HEK293 (cell line): ENCODE measurements at regions not wholly inside any gene's neighbourhood (a gene's known extent, or its start where the extent isn't known, plus 50 kb on each side); places are given as distances from the start of the nearest gene placed in this dataset.

ENCODE experiments used
- CTCF ChIA-PET: fragments of 350-600 bp; formaldehyde crosslinking; extraction: SDS; loops from one replicate; lab custom pipeline; 2021; ENCODE audit warnings: antibody characterized with exemption; lab: Yijun Ruan, JAX
- POLR2A ChIA-PET: fragments of 300-600 bp; formaldehyde crosslinking; extraction: SDS; loops from one replicate; lab custom pipeline; 2020; ENCODE audit warnings: antibody characterized with exemption, inconsistent platforms; lab: Yijun Ruan, JAX
- H3K27ac ChIP-seq: fragments of 200-500 bp; sonication (Bioruptor generic); 2 replicates; pipeline ENCODE4 v1.5.1; 2014; ENCODE audit warnings: low read depth, low read length, control low read depth, inconsistent platforms; ENCODE audit errors: extremely low read depth
- H3K36me3 ChIP-seq, 2 experiments: fragments of 200-500 bp in 1 of 2; sonication (Bioruptor generic) in 1 of 2; 1 replicate in 1 of 2; 2 replicates in 1 of 2; pipeline ENCODE4 v1.5.1; 2014 to 2017; ENCODE audit warnings: inconsistent platforms in 2 of 2, low read length in 2 of 2; ENCODE audit not compliant: control insufficient read depth in 2 of 2, insufficient read depth in 1 of 2
- H3K4me1 ChIP-seq: fragments of 200-500 bp; sonication (Bioruptor generic); 2 replicates; pipeline ENCODE4 v1.5.1; 2014; ENCODE audit warnings: mild to moderate bottlenecking, low read length, inconsistent platforms; ENCODE audit not compliant: control insufficient read depth, insufficient read depth
- H3K4me3 ChIP-seq: 2 replicates; pipeline ENCODE4 v1.5.1; 2011; ENCODE audit warnings: low read depth, mild to moderate bottlenecking, control low read depth, low read length, moderate library complexity
- H3K9me3 ChIP-seq: fragments of 200-500 bp; sonication (Bioruptor generic); 2 replicates; pipeline ENCODE4 v1.5.1; 2014; ENCODE audit warnings: low read depth, low read length, inconsistent platforms; ENCODE audit not compliant: control insufficient read depth, insufficient read depth
- ATF2 ChIP-seq: fragments of 450-650 bp; formaldehyde crosslinking; IDR thresholded peaks from 2 replicates; pipeline ENCODE4 v1.5.1; 2016; ENCODE audit warnings: missing biosample characterization, missing genetic modification characterization, low read depth
- HIC1 ChIP-seq: fragments of 450-650 bp; formaldehyde crosslinking; IDR thresholded peaks from 2 replicates; pipeline ENCODE4 v1.5.1; 2016; ENCODE audit warnings: missing biosample characterization, missing genetic modification characterization
- PRDM2 ChIP-seq: fragments of 450-650 bp; formaldehyde crosslinking; IDR thresholded peaks from 2 replicates; pipeline ENCODE4 v1.5.1; 2016; ENCODE audit warnings: missing biosample characterization, missing genetic modification characterization, borderline replicate concordance
- SP3 ChIP-seq: fragments of 450-650 bp; formaldehyde crosslinking; IDR thresholded peaks from 2 replicates; pipeline ENCODE4 v1.5.1; 2016; ENCODE audit warnings: missing biosample characterization, missing genetic modification characterization
- YY2 ChIP-seq: fragments of 450-650 bp; formaldehyde crosslinking; IDR thresholded peaks from 2 replicates; pipeline ENCODE4 v1.5.1; 2016; ENCODE audit warnings: missing biosample characterization, missing genetic modification characterization
- ZBTB11 ChIP-seq: fragments of 450-650 bp; formaldehyde crosslinking; conservative IDR thresholded peaks from 2 replicates; pipeline ENCODE4 v1.5.1; 2016; ENCODE audit warnings: low read depth, missing biosample characterization, missing genetic modification characterization
- ZNF114 ChIP-seq: fragments of 450-650 bp; formaldehyde crosslinking; IDR thresholded peaks from 2 replicates; pipeline ENCODE4 v1.5.0; 2017; ENCODE audit warnings: missing biosample characterization, missing genetic modification characterization
- ZNF19 ChIP-seq: fragments of 450-650 bp; formaldehyde crosslinking; IDR thresholded peaks from 2 replicates; pipeline ENCODE4; 2016; ENCODE audit warnings: missing biosample characterization, missing genetic modification characterization, low read depth
- ZNF221 ChIP-seq: fragments of 450-650 bp; formaldehyde crosslinking; IDR thresholded peaks from 2 replicates; pipeline ENCODE4 v1.5.1; 2017; ENCODE audit warnings: missing biosample characterization, missing genetic modification characterization, borderline replicate concordance
- ZNF23 ChIP-seq: fragments of 450-650 bp; formaldehyde crosslinking; IDR thresholded peaks from 2 replicates; pipeline ENCODE4 v1.5.1; 2016; ENCODE audit warnings: missing biosample characterization, missing genetic modification characterization, borderline replicate concordance
- ZNF26 ChIP-seq: fragments of 450-650 bp; formaldehyde crosslinking; IDR thresholded peaks from 2 replicates; pipeline ENCODE4 v1.5.1; 2016; ENCODE audit warnings: missing biosample characterization, missing genetic modification characterization
- ZNF311 ChIP-seq: fragments of 450-650 bp; formaldehyde crosslinking; IDR thresholded peaks from 2 replicates; pipeline ENCODE4 v1.5.1; 2017; ENCODE audit warnings: missing biosample characterization, missing genetic modification characterization, borderline replicate concordance
- ZNF560 ChIP-seq: fragments of 450-650 bp; formaldehyde crosslinking; IDR thresholded peaks from 2 replicates; pipeline ENCODE4 v1.5.1; 2017; ENCODE audit warnings: missing biosample characterization, missing genetic modification characterization, borderline replicate concordance
- ZNF645 ChIP-seq: fragments of 450-650 bp; formaldehyde crosslinking; IDR thresholded peaks from 2 replicates; pipeline ENCODE4; 2016; ENCODE audit warnings: missing biosample characterization, missing genetic modification characterization
- ZSCAN23 ChIP-seq: fragments of 450-650 bp; formaldehyde crosslinking; IDR thresholded peaks from 2 replicates; pipeline ENCODE4 v1.5.1; 2016; ENCODE audit warnings: missing biosample characterization, missing genetic modification characterization

- H3K4me3 ChIP-seq = no peak overlapping the region
- CTCF ChIA-PET = interaction anchor here (0.6 to 3.6 kb wide), 8 partner anchors 17 to 1753 kb away, joined by 3 to 25 read pairs (median 3); no protein-coding TSS in a partner anchor
- POLR2A ChIA-PET = no interaction called here
- H3K9me3 ChIP-seq = no peaks in the 10 kb centered on the region
- H3K4me1 ChIP-seq = no peaks in the 10 kb centered on the region
- no peak for TF ChIP-seq ZNF19 (tag by site-specific recombination)
- TF ChIP-seq ZNF221 = no peak
- no peak for TF ChIP-seq ZNF311 (tag by site-specific recombination)
- TF ChIP-seq PRDM2 = no peak
- no peak for TF ChIP-seq ZNF26 (tag by site-specific recombination)
- no peak for TF ChIP-seq HIC1
- no peak for TF ChIP-seq YY2 (tag by site-specific recombination)
- TF ChIP-seq ZSCAN23 (tag by site-specific recombination) = no peak
- no peak for TF ChIP-seq ZNF560 (tag by site-specific recombination)
- TF ChIP-seq ATF2 (tag by site-specific recombination) = no peak
- no peak for TF ChIP-seq ZBTB11 (tag by site-specific recombination)
- TF ChIP-seq ZNF645 (tag by site-specific recombination) = no peak
- TF ChIP-seq SP3 (tag by site-specific recombination) = no peak
- no peak for TF ChIP-seq ZNF23 (tag by site-specific recombination)
- TF ChIP-seq ZNF114 = no peak
- TF ChIP-seq, all 188 proteins: peak for 0
- H3K27ac ChIP-seq = no peak overlapping the region
- H3K36me3 ChIP-seq = no peaks in the 10 kb centered on the region
Measured at GRCh38 chr1:165112260-165112659, 244.3 kb downstream of the LMX1A start.
